Spleen (tissue), 7 donors: ENCODE measurements at regions not wholly inside any gene's neighbourhood (a gene's known extent, or its start where the extent isn't known, plus 50 kb on each side); places are given as distances from the start of the nearest gene placed in this dataset.

Experiments
- CTCF ChIP-seq, 11 experiments: fragments of 200-600 bp in 7 of 11; fragments of 450-650 bp in 4 of 11; sonication (generic) in 4 of 11; IDR thresholded peaks in 8 of 11; conservative IDR thresholded peaks in 3 of 11; 1 replicate in 7 of 11; 2 replicates in 4 of 11; pipeline versions ENCODE4 v1.4.0 to v1.8.0; 2016 to 2021; ENCODE audit warnings: antibody characterized with exemption in 11 of 11, inconsistent platforms in 4 of 11, mild to moderate bottlenecking in 1 of 11
- POLR2A ChIP-seq, 3 donors: fragments of 450-650 bp; IDR thresholded peaks; one replicate each; pipeline ENCODE4 v1.5.1; 2017; ENCODE audit warnings: antibody characterized with exemption in 3 of 3, mild to moderate bottlenecking in 1 of 3
- donor health status: DM: no; HTN: no; CAD: no; lungs with moderate emphysema.
- donor health status: DM: no; HTN: no; CAD: no.
- donor health status: DM: no; HTN: no; CAD: no.

- TF ChIP-seq CTCF (IDR thresholded peaks at IDR 0.05 in 8 of 11, conservative IDR thresholded peaks at IDR 0.05 in 3 of 11) = no peak
- no peak for TF ChIP-seq POLR2A (IDR thresholded peaks at IDR 0.05)
Observed at GRCh38 chr5:53236683-53237082, 127.1 kb upstream of the MOCS2 start.
